Cardiac muscle cell (in vitro differentiated cells and primary cell): ENCODE measurements at regions not wholly inside any gene's neighbourhood (a gene's known extent, or its start where the extent isn't known, plus 50 kb on each side); places are given as distances from the start of the nearest gene placed in this dataset.

Source experiments
- DNase-seq, 2 donors: peaks; one replicate each; pipeline versions ENCODE4 v3.0.0 to v3.0.0-alpha.2; 2010 to 2017; ENCODE audit warnings: low read depth in 1 of 2, low spot score in 1 of 2
- H3K27ac ChIP-seq: fragments of 200-600 bp; sonication (generic); 2 replicates; pipeline ENCODE4 v1.5.1; 2016
- H3K27me3 ChIP-seq: fragments of 200-600 bp; sonication (generic); 2 replicates; pipeline ENCODE4 v1.6.0; 2016; ENCODE audit warnings: control low read depth
- H3K36me3 ChIP-seq: fragments of 200-600 bp; sonication (generic); 2 replicates; pipeline ENCODE4 v1.5.1; 2016; ENCODE audit warnings: control low read depth
- H3K4me1 ChIP-seq: fragments of 200-600 bp; sonication (generic); 2 replicates; pipeline ENCODE4 v1.8.1; 2017; ENCODE audit warnings: low read depth, mild to moderate bottlenecking, mixed run types
- H3K4me3 ChIP-seq: fragments of 200-600 bp; sonication (generic); 2 replicates; pipeline ENCODE4 v1.5.1; 2016; ENCODE audit warnings: mild to moderate bottlenecking
- H3K9me3 ChIP-seq: fragments of 200-600 bp; sonication (generic); 2 replicates; pipeline ENCODE4 v1.5.1; 2017; ENCODE audit warnings: low read depth, mild to moderate bottlenecking, control low read depth
- TF ChIP-seq, protein P1 (sequence below): IDR thresholded peaks from 2 replicates; pipeline ENCODE4 v1.5.1; 2012; ENCODE audit warnings: low read depth, mild to moderate bottlenecking, low read length

DNA sequence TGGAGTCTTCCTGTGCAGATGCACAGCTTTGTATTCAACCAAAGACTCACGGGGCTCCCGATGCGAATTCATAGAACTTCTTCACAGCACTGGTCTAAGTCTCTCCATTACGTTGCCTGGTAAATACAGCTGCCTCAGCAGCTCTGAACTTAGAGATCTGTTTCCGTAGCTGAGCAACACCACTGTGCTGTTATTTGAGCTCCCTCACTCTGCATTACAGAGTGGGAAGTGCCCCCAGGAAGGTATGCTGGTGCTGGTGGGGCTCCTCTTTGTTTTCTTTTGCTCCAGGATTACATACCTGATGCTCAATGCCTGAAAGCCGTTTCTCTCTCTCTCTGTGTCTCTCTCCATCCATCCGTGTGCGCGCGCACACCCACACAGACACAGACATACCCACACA lies 227.5 kb upstream of the RMST start:
- Histone ChIP-seq H3K4me1 (no peaks in the 10 kb centered on the region), H3K27ac (no peak overlapping the region), H3K4me3 (no peak overlapping the region), H3K36me3 (no peaks in the 10 kb centered on the region), H3K9me3 (no peaks in the 10 kb centered on the region), H3K27me3 (no peaks in the 10 kb centered on the region)
- DNase-seq = no peak
- TF ChIP-seq, protein P1, sequence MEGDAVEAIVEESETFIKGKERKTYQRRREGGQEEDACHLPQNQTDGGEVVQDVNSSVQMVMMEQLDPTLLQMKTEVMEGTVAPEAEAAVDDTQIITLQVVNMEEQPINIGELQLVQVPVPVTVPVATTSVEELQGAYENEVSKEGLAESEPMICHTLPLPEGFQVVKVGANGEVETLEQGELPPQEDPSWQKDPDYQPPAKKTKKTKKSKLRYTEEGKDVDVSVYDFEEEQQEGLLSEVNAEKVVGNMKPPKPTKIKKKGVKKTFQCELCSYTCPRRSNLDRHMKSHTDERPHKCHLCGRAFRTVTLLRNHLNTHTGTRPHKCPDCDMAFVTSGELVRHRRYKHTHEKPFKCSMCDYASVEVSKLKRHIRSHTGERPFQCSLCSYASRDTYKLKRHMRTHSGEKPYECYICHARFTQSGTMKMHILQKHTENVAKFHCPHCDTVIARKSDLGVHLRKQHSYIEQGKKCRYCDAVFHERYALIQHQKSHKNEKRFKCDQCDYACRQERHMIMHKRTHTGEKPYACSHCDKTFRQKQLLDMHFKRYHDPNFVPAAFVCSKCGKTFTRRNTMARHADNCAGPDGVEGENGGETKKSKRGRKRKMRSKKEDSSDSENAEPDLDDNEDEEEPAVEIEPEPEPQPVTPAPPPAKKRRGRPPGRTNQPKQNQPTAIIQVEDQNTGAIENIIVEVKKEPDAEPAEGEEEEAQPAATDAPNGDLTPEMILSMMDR = no peak

DNA sequence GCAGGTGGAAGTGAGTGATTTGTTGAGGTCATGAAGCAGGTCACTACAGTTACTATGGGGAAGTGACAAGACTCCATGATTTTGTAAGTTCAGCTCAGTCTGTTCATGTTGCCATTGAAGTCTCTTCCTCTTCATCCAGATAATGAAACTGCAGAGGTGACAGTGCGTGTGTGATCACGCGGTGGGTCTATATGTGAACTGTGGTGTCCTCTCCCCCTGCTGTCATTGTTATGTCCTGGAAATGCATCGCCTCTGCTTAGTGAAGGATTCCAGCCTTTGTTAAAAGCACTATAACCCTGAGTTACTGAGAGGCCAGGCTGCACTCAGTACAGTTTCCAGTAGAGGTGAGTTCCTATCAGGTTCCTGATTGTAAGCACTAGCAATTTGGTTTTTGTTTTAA lies 216.2 kb upstream of the RMST start:
- TF ChIP-seq, protein P1 = no peak
- H3K4me1 ChIP-seq = no peaks in the 10 kb centered on the region
- H3K27me3 ChIP-seq = no peaks in the 10 kb centered on the region
- no peak overlapping the region for H3K4me3 ChIP-seq
- H3K27ac ChIP-seq = no peak overlapping the region
- DNase-seq = no peak
- H3K36me3 ChIP-seq = no peaks in the 10 kb centered on the region
- H3K9me3 ChIP-seq = no peaks in the 10 kb centered on the region

DNA sequence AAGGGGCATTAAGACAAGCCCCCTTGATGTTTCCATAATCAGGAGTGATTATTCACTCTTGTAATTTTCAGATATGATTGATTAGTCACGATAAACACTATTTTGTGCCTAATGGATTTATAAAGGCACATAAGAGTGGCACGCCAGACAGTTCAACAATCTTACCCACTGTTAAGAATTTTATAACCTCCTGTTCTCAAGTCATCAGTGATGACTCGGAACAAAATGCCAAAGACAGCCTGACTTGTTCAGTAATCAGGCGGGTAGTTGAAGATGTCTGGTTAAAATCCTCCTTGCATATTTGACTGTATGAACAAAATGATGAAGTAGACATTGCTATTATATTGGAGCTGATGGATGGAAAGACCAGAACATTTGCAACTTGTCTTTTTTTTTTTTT lies 212.1 kb upstream of the RMST start:
- Histone ChIP-seq H3K27me3 (no peaks in the 10 kb centered on the region), H3K9me3 (no peaks in the 10 kb centered on the region), H3K4me3 (no peak overlapping the region), H3K36me3 (no peaks in the 10 kb centered on the region), H3K27ac (no peak overlapping the region), H3K4me1 (no peaks in the 10 kb centered on the region)
- DNase-seq = no peak
- TF ChIP-seq, protein P1 = no peak

DNA sequence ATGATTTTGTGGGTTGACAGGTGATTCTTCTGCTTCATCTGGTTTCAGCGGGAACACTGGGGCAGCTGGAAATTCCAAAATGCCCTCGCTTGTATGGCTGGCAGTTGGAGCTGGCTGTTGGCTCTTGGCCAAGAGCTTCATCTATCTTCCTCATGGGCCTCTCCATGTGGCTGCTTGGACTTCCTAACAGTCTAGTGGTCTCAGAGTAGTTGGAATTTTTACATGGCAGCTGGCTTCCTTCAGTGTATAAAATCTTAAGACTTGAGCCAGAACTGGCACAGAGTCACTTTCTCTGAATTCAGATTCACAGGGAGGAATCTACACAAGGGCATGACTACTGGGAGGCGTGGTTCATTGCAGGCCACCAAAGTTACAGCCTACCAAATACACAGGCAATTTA lies 204.9 kb upstream of the RMST start:
- H3K4me1 ChIP-seq = no peaks in the 10 kb centered on the region
- no peaks in the 10 kb centered on the region for H3K36me3 ChIP-seq

DNA sequence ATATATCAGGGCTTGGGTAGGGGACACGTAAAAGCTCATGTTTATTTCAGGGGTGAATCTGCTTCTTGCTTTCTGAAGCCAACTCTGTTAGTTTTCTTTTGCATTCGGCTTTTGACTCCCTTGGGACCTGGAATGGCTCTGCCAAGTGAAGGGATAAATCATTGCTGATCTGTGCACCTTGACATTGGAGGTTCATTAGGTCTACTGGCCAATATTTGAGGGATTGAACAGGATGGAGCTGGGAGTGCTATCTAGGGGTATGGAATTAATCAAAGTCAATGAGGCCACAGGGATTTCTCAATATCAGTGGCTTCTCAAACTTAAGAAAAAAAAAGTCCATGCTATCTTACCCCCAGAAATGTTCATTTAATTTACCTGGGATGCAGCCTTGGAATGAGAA lies 203.5 kb upstream of the RMST start:
- no peak overlapping the region for H3K4me3 ChIP-seq
- no peaks in the 10 kb centered on the region for H3K27me3 ChIP-seq
- H3K4me1 ChIP-seq = no peaks in the 10 kb centered on the region
- no peaks in the 10 kb centered on the region for H3K36me3 ChIP-seq
- TF ChIP-seq, protein P1 = no peak
- H3K9me3 ChIP-seq = no peaks in the 10 kb centered on the region
- H3K27ac ChIP-seq = no peak overlapping the region
- DNase-seq = no peak

More for the DNA sequence above, 204.9 kb upstream of the RMST start:
- Histone ChIP-seq H3K4me3 (no peak overlapping the region), H3K27ac (no peak overlapping the region), H3K27me3 (no peaks in the 10 kb centered on the region), H3K9me3 (no peaks in the 10 kb centered on the region)
- TF ChIP-seq, protein P1 = no peak
- peak in 1 of 2 donors; percentile 4 for DNase-seq

DNA sequence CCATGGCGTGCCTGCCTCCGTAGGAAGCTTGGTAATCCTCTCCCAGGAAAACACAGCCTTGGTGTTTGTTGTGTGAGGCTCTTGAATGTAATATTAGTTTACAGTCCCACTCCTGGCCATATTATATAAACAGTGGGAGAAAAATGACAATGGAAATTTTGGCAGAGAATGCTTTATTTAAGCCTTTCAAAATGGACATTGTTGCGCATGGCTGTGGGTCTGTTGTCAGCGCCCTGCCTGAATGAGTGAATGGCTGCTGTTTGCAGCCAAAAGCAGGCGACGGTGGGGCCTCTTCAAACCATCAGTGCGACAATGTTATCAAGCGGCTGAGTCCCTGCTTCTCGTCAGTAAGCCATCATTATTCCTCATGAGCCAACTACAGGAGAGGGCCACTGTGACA lies 201.8 kb upstream of the RMST start:
- H3K4me3 ChIP-seq = no peak overlapping the region
- H3K27me3 ChIP-seq = no peaks in the 10 kb centered on the region
- no peaks in the 10 kb centered on the region for H3K9me3 ChIP-seq
- no peak overlapping the region for H3K27ac ChIP-seq
- no peaks in the 10 kb centered on the region for H3K4me1 ChIP-seq
- DNase-seq = no peak
- no peaks in the 10 kb centered on the region for H3K36me3 ChIP-seq
- TF ChIP-seq, protein P1 = no peak
